ENCODE measurements at regions not wholly inside any gene's neighbourhood (a gene's known extent, or its start where the extent isn't known, plus 50 kb on each side); places are given as distances from the start of the nearest gene placed in this dataset.

DNA sequence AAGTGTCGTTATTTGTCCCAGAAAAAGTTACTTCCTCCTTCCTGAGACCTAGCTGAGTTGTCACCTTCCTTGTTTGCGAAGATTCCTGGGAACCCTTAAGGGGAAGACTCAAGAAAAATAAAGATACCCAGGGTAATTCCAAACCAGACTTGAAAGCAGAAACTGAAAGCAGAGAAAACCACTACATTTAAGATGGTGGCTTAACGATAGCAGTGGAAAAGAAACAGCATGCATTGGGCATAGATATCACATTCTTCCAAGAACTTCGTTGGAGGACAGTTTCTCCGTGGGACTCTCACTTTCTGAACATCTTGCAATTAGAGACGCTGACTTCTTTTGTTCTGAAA lies 89.1 kb downstream of the FAM76B start:
- TF ChIP-seq POLR2AphosphoS5 (IDR thresholded peaks at IDR 0.05; ENCODE audit: borderline replicate concordance, low read depth, low read length): no peak
- TF ChIP-seq EZH2 (IDR thresholded peaks at IDR 0.05): no peak
- no peak for TF ChIP-seq FOXP2 (optimal IDR thresholded peaks at IDR 0.05; ENCODE audit: control extremely low read depth, extremely low read length, insufficient read depth)

Measured in SK-N-MC (cell line).